NCI-H128 (cell line): ENCODE measurements at regions not wholly inside any gene's neighbourhood (a gene's known extent, or its start where the extent isn't known, plus 50 kb on each side); places are given as distances from the start of the nearest gene placed in this dataset.

Experiments used
- DNase-seq: peaks from one replicate; lab custom pipeline; 2025; ENCODE audit not compliant: unreplicated experiment; lab: John Stamatoyannopoulos, UW

DNA sequence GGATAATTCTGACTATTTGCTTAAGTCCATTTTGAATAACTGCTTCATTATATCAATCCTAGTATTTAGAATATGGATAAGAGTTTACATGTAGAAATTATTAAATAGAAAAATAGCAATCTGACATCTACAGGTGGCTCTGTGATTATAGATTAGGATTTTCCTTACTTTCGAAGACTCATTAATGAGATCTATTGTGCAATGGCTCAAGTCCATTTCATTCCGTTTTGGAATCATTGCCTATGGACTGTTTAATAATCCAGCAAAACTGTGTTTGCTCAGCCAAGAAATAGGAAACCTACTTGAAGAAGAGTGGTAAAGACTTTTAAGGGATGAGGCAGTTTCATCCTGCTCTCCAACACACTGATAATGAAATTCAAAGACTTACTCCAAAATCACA is 67.8 kb upstream of the SSTR1 start:
- DNase-seq = no peak

DNA sequence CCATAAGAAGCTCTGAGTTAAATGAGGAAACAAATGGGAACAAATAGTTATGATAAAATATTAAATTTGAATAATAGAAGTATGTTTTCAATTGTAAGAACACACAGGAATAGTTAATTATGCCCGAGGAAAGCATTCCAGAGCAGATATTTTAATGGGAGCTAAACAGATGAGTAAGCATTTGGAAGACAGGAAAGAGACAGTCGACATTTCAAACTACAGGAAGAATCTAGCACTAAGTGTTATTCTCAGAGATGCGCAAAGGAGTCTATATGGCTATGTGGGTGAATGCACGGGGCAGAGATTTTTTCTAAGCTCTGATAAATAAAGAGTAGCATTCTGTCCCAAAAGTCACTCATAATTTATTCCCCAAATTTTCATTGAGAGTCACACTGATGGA is 64.5 kb upstream of the SSTR1 start:
- DNase-seq = no peak

DNA sequence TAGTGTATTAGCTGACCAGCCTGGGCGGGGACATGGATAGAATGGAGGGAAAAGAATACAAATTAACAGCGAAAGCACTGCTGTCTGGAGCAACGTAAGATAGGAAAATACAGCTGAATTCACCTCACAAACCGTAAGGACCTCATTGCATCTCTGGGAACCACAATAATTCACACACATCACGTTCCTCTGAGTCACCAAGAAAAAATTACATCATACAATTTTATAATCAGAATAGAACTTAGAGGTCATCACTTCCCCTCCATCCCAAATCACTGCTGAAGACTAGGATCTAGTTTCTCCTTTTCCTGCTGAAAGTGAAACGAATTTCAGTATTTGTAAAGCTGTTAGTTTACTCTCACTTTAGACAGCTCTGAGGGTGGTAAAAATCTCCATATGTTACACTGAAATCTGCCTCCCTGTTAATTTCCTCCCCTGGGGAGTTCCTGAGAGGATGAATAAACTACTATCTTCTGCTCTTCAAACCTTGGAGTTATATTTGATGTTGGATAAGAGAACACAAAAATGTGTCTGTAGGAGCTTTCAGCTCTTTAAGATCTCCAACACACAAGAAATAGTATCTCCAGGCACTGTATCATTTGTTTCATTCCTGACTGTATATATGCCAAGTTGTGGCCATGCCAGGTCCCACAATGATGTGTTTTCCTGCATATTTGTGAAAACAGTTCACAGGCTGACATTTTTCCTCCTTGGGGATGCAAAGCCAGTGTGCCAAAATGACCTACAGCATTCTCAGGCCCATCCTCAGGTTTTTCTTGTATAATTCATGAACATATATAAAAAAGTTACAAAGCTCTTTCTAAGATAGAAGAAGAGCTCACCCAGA is 63.8 kb upstream of the SSTR1 start:
- DNase-seq = no peak

DNA sequence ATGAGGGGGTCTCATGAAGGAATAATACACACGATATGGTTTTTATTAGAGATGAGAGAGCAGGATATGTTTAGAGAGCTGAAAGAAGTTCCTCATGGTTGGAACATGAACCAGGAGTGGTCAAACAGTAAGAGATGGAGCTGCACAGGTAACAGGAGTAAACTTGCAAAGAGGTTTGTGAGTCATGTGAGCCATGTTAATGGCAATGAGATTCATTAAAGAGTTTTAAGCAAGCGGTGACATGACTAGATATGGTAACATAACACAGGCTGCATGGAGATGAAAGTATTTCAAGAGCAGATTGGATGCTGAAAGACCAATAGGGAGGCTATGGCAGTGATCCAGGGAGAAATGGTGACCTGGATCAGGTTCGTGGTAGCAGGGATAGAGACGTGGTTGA is 62.6 kb upstream of the SSTR1 start:
- DNase-seq = peak; percentile 11

DNA sequence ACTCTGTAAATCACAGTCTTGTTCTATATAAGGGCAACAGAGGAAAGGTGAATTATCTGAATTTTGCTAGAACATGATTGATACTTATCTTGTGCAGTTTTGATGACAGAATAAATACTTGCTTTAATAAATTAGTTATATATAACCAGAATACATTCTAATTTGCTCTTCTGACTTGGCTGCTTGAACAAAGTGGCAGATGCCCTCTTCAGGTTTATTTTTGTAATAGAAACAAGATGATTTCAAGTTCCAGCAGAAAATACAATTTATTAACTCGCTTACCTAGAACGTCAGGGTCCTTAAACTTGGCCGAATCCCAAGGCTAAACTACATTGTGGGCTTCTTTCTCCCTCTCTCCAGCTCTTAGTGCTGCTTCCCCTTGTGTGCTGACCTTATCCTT is 57.6 kb upstream of the SSTR1 start:
- DNase-seq = no peak
